Skeletal muscle cell (primary cell): ENCODE measurements at regions not wholly inside any gene's neighbourhood (a gene's known extent, or its start where the extent isn't known, plus 50 kb on each side); places are given as distances from the start of the nearest gene placed in this dataset.
"Not testable (repeated sequence)": the region's sequence is repeated elsewhere in the genome, so short reads cannot be mapped to it uniquely, and the experiment has no call there.

Experiments
- DNase-seq: peaks from one replicate; pipeline ENCODE4 v3.0.0-alpha.2; 2010; ENCODE audit warnings: low read depth
- H3K4me3 ChIP-seq: 2 replicates; pipeline ENCODE4 v1.5.1; 2011; ENCODE audit warnings: low read depth, mild to moderate bottlenecking, control low read depth, low read length, moderate library complexity

DNA sequence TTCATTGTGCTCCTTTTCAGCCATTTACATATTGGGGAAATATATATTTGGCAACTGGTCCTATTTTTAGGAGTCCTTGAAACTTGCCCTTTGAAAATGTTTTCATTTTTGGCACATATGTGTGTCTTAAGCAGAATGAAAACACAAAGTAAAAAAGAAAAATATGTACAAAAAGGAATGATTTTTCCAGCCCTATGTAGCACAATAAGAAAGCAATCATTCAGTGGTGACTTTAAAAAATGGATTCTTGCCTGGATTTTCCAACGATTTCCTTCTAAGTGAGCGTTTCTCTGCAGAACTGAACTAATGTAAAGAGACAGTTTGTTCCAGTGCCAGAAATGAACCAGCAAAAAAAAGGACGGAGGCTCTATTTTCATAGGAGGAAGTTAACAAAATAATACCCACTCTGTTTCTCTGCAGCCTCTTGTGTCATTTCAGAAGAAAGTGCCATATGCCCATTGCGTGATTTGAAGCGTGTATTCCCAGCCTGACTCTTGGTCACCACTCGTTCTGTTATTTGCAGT is 340.1 kb downstream of the SETD4 start:
- H3K4me3 ChIP-seq = no peak overlapping the region
- DNase-seq = no peak

DNA sequence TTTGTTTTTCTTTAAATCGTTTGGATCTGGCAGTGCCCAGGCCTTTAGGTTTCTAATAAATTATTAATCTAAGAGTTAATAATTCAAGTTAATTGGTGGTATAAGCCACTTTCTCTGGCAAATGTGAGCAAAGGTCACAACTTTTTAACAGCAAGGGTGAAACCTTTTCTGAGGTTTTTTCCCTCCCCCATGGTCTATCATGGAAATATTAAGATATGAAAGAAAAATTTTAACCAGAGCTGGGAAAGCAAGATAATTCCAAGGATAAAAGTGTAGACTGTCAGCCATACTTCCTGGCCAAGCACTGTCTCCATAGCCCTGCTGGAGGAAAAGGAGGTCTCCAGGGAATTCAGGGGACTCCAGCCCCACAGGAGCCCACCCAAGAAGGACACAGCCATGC is 341.2 kb downstream of the SETD4 start:
- DNase-seq = no peak
- no peak overlapping the region for H3K4me3 ChIP-seq

DNA sequence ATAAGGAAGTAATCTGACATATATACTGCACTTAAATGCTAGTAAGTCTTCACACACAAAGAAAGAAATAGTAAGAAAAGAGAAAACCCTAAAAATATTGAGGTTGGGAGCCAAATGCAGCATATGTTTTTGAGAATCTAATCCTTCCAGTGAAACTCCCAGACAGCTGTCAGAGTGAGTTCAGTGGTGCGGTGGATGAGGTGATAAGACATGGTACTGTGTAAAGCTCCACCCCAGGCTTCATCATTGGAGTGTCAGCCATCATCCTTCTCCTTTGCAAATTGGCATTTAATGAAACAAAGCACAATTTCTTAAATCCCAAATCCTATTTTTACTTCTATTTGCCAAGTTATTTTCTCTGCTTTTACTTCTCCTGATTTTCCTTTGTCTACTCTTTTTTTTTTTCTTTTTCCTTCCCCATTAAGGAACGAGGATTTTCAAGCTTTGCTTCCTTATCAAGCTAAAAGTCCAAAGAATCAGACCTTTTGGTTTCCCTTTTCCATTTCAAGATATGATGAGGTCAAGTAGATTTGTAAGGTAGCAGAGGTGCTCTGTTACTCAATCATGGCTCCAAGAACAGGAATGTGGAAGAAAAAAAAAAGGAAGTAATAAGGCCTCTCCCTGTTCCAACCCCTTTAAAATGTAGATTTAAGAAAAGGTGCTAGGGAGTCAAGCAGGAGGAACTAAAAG is 343.3 kb downstream of the SETD4 start:
- no peak for DNase-seq
- H3K4me3 ChIP-seq = no peak overlapping the region

DNA sequence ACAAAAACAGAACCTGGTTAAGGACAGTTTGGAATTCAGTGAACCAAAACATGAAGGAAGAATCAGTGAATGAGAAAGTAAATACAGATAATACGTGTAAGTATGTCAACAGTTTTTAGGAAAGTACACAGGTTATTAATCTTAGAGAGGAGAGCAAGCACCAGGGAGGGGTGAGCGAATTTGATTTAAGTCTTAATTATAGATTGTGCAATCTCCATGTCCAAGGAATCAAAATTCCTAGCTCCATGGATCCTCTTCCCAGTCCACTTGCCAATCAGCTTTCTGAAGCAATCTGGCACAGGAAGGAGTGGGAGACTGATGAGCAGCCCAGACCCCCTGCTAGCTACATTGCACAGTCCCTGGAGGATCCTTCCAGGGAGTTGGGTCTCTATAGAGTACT is 346.4 kb downstream of the SETD4 start:
- H3K4me3 ChIP-seq = no peak overlapping the region

DNA sequence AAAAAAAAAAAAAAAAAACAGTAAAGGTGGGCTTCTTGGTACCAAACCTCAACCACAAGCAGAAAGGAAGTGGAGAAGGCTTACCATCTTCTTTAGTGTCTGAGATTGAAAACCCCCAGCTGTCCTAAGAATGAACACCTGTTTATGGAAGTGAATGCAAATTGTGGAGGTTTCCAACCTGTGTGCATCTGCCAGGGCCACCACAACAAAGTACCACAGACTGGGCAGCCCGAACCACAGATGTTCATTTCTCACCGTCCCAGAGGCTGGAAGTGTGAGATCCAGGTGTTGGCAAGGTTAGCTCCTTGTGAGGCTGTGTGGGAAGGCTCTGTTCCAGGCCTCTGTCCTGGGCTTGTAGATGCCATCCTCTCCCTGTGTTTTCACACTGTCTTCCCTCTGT is 348.7 kb downstream of the SETD4 start:
- no peak for DNase-seq
- H3K4me3 ChIP-seq = no peak overlapping the region

More for the DNA sequence above, 346.4 kb downstream of the SETD4 start:
- no peak for DNase-seq

DNA sequence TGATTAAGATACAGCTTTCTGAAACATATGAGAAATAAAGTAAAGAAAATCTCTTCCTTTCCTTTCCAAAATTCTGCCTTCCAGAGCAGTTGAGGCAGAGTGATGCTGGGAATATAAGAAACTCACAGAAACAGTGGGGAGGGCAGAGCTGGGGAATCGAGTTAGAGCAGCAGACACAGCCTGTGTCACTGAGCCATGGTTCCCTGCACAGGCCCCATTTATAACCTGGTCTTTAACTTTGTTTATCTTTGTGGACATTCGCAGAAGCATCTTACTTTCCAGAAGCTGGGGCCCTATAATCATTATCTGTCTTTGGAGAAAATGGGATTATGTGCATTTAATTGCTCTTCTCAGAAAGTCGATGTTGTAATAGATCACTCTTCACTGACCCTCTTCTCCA is 349.1 kb downstream of the SETD4 start:
- H3K4me3 ChIP-seq = no peak overlapping the region
- DNase-seq = no peak

DNA sequence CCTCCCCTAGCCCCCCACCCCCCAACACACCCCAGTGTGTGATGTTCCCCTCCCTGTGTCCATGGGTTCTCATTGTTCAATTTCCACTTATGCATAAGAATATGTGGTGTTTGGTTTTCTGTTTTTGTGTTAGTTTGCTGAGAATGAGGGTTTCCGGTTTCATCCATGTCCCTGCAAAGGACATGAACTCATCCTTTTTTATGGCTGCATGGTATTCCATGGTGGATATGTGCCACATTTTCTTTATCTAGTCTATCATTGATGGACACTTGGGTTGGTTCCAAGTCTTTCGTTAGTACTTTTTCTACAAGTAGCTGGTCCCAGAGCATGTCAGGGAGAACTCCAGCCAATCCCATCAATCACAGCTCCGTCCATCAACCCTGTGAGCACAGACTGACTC is 350.3 kb downstream of the SETD4 start:
- not testable (repeated sequence) for H3K4me3 ChIP-seq, DNase-seq

DNA sequence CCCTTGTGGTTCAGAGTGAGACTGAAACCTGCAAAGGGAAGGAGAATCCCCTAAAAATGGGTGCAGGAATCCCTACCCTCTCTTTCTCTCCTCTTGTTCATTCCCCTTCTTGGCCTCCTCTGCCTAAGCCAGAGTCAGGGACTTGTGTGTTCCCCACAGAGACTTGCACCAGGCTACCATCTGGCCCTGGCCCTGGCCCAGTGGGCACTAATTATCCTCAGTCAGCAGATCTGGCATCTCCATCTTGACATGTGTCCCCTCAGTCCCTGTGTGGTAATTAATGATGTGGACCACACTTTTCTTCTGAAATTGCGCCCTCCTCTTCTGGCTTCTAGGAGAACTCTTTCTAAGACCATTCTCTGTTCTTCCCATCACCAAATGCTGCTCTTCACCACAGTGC is 354.4 kb downstream of the SETD4 start:
- DNase-seq = no peak
- no peak overlapping the region for H3K4me3 ChIP-seq

DNA sequence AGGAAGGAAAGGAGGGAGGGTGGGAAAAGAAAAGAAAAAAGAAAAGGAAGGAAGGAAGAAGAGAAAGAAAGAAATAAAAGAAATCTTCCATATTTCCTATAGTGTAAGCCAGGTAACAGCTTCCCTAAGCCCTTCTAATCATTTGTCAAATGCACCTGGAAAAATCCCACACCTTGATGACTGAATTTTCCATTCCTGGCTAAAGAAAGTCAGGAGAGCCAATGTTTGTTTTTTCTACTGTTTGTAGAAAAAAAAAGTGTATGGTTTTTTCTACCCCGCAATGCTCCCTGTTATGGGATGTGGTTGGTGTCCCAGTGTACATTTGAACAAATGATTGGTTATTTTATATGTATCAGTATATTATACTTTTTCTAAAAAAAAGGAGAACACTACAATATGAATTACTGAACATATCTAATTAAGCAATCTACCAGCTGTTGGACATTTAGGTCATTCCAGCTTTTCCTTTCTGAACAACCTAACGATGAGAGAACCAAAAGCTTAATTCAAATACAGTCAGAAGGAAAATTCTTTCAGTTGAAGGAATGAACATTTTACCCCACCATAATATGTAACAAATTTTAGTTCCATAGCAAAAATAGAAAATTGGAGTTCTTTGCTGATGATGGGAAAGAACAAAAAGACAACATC is 355.0 kb downstream of the SETD4 start:
- DNase-seq = no peak
- no peak overlapping the region for H3K4me3 ChIP-seq

DNA sequence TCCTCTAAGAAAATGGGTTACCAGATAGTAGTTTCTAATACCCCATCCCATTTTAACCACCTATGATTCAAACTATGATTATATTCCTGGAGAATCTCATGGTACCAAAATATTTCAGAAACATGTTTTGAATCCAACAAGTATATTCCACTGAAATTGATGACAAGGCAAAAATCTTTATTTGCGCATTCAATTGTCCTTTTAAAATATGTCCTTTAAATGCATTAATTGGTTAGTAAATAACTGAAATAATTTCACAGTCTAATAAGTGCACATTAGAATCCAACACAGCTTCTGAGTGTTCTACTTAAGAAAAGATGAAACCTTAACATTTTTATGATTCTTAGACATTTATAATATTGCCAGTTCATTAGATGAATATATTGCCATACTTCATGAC is 356.6 kb downstream of the SETD4 start:
- no peak for DNase-seq
- no peak overlapping the region for H3K4me3 ChIP-seq

DNA sequence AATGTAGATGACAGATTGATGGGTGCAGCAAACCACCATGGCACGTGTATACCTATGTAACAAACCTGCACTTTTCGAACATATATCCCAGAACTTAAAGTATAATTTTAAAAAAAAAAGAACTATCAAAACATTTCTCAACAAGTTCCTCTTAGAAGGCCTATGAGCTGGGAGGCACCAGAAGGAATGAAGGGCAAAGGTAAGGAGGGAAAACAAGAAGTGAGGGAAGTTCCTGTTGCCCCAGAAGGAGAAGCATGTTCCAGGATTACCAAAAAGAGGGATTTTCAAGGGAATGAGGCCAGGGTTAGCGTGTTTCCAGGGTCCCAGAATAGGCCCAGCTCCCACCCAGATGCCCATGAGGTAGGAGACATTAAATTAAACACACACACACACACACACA is 361.0 kb downstream of the SETD4 start:
- H3K4me3 ChIP-seq = no peak overlapping the region
- no peak for DNase-seq

DNA sequence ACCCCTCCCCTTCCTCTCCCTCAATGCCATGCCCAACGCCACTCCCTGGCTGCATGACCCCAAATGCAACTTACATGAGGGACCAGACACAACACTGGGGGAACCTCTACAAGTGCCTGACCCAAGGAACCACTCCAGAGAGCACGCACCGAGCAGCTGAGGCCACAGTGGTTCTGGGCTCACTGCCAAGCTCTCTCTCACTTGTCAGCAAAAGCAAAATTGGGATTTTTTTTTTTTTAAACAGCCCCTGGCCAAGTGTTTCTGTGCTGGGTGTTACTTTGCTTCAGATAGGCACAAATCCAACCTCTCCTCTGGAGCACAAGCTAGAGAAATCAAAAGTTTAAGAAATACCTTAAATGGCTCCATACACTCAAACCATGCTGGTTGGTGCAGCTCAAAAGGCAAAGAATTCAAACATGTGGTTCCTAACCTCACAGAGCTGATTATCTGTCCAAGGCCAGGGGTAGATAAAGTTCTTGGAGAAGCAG is 363.0 kb downstream of the SETD4 start:
- peak; percentile 36 for DNase-seq

DNA sequence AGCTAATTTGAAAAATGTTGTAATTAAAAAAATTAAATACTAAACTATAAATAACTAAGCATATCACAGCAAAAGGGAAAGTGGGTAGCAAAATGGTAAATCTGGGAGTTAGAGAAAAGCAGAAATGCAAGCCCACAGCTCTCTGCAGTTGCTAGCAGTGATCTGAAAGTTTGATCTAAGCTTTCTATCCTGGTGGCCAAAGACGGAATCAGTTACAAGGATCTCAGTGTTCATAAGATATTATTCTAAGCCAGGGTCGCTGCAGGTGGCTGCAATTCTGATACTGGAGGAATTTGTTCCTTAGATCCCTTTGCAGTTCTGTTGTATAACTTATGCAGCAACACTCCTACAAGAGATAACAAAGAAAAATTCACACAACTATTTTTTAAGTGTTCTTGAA is 363.7 kb downstream of the SETD4 start:
- DNase-seq = no peak
- no peak overlapping the region for H3K4me3 ChIP-seq

More for the DNA sequence above, 363.0 kb downstream of the SETD4 start:
- H3K4me3 ChIP-seq = no peak overlapping the region

DNA sequence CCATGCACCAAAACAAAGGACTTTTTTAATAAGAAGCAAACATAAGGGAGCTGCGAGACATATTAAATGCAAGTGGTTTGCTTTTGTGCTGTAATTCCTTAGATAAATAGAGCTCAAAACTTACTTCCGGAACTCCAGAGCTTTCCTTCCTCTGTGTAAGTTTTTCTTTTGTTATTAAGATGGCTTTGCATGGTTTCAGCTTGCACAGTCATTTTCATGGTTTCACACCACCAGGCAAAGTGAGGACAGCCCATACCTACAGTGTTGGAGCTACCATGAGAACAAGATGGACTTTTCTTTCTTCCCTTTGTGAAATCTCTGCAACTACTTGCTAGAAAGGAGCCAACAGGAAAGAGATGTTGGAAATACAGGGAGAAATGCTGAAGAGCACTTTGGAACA is 368.0 kb downstream of the SETD4 start:
- DNase-seq = no peak
- H3K4me3 ChIP-seq = no peak overlapping the region

DNA sequence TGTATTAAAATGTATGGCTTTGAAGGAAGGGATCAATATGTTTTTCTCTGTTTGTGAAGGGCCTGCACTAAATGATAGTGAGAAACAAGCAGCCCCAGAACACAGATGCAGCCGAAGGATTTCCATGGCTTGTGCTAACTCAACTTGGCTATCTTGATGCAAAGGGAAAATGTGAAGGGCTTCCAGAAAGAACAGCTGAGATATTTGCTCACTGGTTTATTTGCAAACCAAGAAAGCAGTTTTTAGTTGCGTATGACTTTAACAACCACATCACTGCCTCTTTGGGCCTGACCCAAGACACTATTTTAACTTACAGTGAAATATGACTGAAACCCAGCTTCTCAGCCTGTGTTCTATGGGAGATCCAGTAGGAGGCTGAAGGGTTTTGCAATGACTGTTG is 369.9 kb downstream of the SETD4 start:
- no peak for DNase-seq
- no peak overlapping the region for H3K4me3 ChIP-seq

DNA sequence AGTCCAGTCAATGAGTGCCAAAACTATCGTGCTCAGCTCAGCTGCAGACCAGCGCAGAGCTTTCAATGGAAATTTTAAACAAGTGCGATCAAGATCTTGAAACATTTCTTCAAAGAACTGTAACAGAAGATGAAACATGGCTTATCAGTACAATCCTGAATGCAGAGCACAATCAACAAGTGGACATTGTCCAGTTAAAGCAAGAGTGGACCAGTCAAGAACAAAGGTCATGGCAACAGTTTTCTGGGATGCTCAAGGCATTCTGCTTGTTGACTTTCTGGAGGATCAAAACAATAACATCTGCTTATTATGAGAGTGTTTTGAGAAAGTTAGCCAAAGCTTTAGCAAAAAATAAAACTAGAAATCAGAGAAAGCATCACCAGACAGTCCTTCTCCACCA is 374.2 kb downstream of the SETD4 start:
- DNase-seq = no peak
- H3K4me3 ChIP-seq = no peak overlapping the region

DNA sequence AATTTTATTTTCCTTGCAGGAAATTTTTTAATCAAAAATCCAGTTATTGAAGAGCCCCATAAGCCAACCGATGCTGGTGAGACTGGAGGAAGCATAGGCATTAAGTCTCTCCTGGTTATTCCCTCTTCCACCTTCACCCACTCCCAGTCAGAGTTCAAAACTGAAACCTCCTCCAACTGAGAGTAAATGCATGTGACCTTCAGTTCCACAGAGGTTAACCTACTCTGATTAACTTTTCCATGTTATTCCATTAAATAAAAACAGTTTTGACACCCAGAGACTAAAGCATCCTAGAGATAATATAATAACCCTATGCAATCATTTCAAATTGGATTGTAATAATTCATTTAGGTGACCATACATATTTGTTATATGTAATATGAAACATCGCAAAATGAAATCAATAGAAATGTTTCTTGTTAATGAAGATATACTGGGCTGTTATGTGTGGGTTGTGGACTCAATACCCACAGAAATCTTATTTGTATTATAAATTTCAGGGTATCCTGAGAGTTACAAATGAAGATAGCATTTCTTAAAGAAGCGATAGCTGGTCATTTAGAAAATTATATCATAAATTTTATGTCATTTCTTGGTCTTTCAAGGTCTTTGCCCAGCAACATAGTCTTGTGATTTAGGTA is 376.5 kb downstream of the SETD4 start:
- DNase-seq = no peak
- no peak overlapping the region for H3K4me3 ChIP-seq

DNA sequence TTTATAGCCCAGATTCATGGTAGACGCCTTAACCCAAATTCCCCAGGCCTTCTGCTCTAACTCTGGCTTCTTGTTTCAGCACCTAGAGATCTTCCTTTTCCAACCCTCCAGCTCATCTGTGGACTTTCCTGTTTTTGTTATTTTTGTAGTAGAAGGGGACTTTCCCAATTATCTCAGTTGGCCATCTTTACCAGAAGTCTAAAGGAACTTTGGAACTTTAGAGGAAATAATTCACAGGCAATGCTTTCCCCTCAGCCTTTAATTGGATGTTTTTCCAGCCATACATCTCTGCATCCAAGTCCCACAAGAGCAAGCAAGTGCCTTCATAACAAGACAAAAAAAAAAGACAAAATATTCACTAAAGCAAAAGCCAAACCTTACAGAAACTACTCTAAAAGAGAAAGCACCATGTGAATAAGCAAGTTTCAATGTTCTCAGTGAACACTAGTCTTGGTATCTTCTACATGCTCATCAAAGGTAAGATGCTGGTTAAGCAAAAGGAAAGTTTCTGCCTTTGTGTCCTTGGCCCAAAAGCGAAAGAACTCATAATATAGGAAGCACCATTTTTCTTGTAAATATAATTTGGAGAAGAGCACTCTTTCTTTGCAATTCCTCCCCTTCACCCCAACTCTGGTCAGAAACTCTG is 377.3 kb downstream of the SETD4 start:
- H3K4me3 ChIP-seq = no peak overlapping the region
- no peak for DNase-seq

DNA sequence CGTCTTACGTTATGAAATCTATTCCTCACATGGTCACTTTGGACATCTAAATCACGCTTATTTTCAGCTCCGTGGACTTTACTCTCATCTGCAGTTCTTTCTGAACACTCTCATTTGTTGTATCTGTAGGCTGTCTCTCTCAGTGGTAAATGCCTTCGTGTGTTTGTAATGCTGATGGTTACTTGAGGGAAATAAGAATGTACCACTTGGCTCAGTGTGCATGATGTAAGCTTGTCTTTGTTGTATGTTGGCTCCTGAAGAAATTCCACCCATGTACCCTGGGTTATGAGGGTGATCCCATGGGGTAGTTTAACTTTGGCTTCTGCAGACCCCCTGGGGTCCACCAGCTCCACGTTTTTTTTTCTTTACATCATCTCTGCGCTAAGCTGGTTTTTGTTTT is 378.4 kb downstream of the SETD4 start:
- no peak for DNase-seq
- no peak overlapping the region for H3K4me3 ChIP-seq

DNA sequence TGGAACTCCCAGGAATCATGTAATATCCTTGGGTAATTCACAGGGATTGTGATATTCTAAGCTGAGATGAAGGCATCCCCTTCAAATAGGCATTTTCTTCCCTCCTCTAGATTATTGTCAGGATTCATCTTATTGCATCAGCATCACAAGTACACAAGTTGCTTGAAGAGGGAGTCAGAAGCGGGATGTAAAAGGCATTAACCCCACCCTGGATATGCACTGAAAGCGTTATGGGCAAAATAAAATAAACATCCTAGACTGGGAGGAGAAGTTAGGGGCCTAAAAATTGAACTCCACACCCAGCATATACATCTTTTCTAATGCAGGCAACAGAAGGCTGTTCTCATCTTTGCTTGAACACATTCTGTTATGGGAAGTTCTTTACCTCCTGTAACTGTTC is 381.2 kb downstream of the SETD4 start:
- H3K4me3 ChIP-seq = no peak overlapping the region
- DNase-seq = no peak
